Endothelial cell of umbilical vein (primary cell): ENCODE measurements at regions not wholly inside any gene's neighbourhood (a gene's known extent, or its start where the extent isn't known, plus 50 kb on each side); places are given as distances from the start of the nearest gene placed in this dataset.
A peak's percentile ranks its signal among the peaks of the same experiment; 100 is the strongest.
"Not testable (repeated sequence)": the region's sequence is repeated elsewhere in the genome, so short reads cannot be mapped to it uniquely, and the experiment has no call there.

Experiments used
- BruUV-seq: library from RNA; stranded (reverse); fragments of 400-500 nt; replicated peaks from 2 replicates; lab custom pipeline; 2021; lab: Mats Ljungman, UMichigan
- CTCF ChIA-PET: fragments of 300-600, 350-600 bp; sonication (Branson Sonifier 250); formaldehyde crosslinking; loops from one replicate; lab custom pipeline; 2021; ENCODE audit warnings: antibody characterized with exemption, inconsistent platforms; lab: Charles Lee
- POLR2A ChIA-PET: fragments of 300-600, 350-600 bp; sonication (Branson Sonifier 250); formaldehyde crosslinking; loops from one replicate; lab custom pipeline; 2021; ENCODE audit warnings: antibody characterized with exemption, inconsistent platforms; lab: Charles Lee
- DNase-seq: peaks from one replicate; pipeline ENCODE4 v3.0.0-alpha.2; 2011; ENCODE audit warnings: low read depth, low spot score
- FAIRE-seq: peaks from 2 replicates; lab custom pipeline; 2011; peaks lifted over from hg19 to GRCh38; lab: Jason Lieb, UNC
- H2AFZ ChIP-seq: 2 replicates; pipeline ENCODE4 v1.6.0; 2012; ENCODE audit warnings: low read depth, low read length, control low read depth, inconsistent platforms
- H3K27ac ChIP-seq: 2 replicates; pipeline ENCODE4 v1.5.1; 2011; ENCODE audit warnings: low read depth, mild to moderate bottlenecking, control low read depth, low read length, moderate library complexity; ENCODE audit not compliant: insufficient read depth
- H3K27me3 ChIP-seq, 2 experiments: 2 replicates each; pipeline versions ENCODE4 v1.6.0 to v1.6.1; 2011; ENCODE audit warnings: low read length in 2 of 2, mixed read lengths in 1 of 2; ENCODE audit not compliant: control insufficient read depth in 2 of 2, insufficient read depth in 2 of 2
- H3K36me3 ChIP-seq, 2 experiments: 2 replicates in 1 of 2; 3 replicates in 1 of 2; pipeline ENCODE4 v1.5.1; 2011; ENCODE audit warnings: low read length in 2 of 2, mild to moderate bottlenecking in 1 of 2, moderate library complexity in 1 of 2; ENCODE audit not compliant: control insufficient read depth in 2 of 2, insufficient read depth in 2 of 2; ENCODE audit errors: extremely low read depth in 1 of 2
- H3K4me1 ChIP-seq: 3 replicates; pipeline ENCODE4 v1.5.1; 2011; ENCODE audit warnings: mild to moderate bottlenecking, low read length; ENCODE audit not compliant: control insufficient read depth, insufficient read depth; ENCODE audit errors: extremely low read depth
- H3K4me2 ChIP-seq: 2 replicates; pipeline ENCODE4 v1.6.1; 2011; ENCODE audit warnings: low read length, control low read depth, mixed read lengths; ENCODE audit not compliant: insufficient read depth
- H3K4me3 ChIP-seq, 3 experiments: fragments of 200-600 bp in 1 of 3; sonication (generic), shearing (Covaris generic) in 1 of 3; replicated peaks in 1 of 3; 2 replicates each; pipeline ENCODE4 v1.5.1; 2011 to 2016; ENCODE audit warnings: control low read depth in 3 of 3, low read length in 3 of 3, mild to moderate bottlenecking in 2 of 3, inconsistent platforms in 1 of 3, low read depth in 1 of 3, moderate library complexity in 1 of 3; ENCODE audit not compliant: insufficient read depth in 1 of 3
- H3K79me2 ChIP-seq: 2 replicates; pipeline ENCODE4 v1.6.0; 2012; ENCODE audit warnings: low read length, inconsistent platforms; ENCODE audit not compliant: control insufficient read depth, insufficient read depth
- H3K9ac ChIP-seq: replicated peaks from 2 replicates; pipeline ENCODE3; 2011; ENCODE audit warnings: low read length, control low read depth; ENCODE audit not compliant: insufficient read depth; ENCODE audit errors: extremely low read depth
- H3K9me1 ChIP-seq: replicated peaks from 3 replicates; pipeline ENCODE4 v1.6.0; 2011; ENCODE audit warnings: mild to moderate bottlenecking, low read length; ENCODE audit not compliant: control insufficient read depth, insufficient read depth; ENCODE audit errors: extremely low read depth
- H3K9me3 ChIP-seq: replicated peaks from 2 replicates; pipeline ENCODE4 v1.5.1; 2012; ENCODE audit warnings: low read length, inconsistent platforms; ENCODE audit not compliant: control insufficient read depth, insufficient read depth
- H4K20me1 ChIP-seq: replicated peaks from 2 replicates; pipeline ENCODE3; 2011; ENCODE audit warnings: mild to moderate bottlenecking, low read length; ENCODE audit not compliant: control insufficient read depth, insufficient read depth; ENCODE audit errors: extremely low read depth
- CTCF ChIP-seq, 2 donors: IDR thresholded peaks; 1 replicate in 1 of 2; 2 replicates in 1 of 2; pipeline ENCODE4 v1.5.1; 2011; ENCODE audit warnings: low read length in 2 of 2, mild to moderate bottlenecking in 2 of 2, moderate library complexity in 2 of 2, control low read depth in 1 of 2, inconsistent platforms in 1 of 2, low read depth in 1 of 2; ENCODE audit not compliant: insufficient read depth in 1 of 2; ENCODE audit errors: extremely low read depth in 1 of 2
- GATA2 ChIP-seq: IDR thresholded peaks from 2 replicates; pipeline ENCODE4 v1.7.0; 2011; ENCODE audit warnings: low read depth, mild to moderate bottlenecking, moderate library complexity, mixed read lengths, low read length; ENCODE audit not compliant: insufficient read length, insufficient read depth
- dilution Hi-C: fragments of 300-500 bp; cut with MboI; formaldehyde crosslinking; loops from one replicate; pipeline ENCODE4 v1.15.0; 2019; ENCODE audit warnings: low sequenced_read_pairs; ENCODE audit not compliant: extremely low pct_ligation_motif_present
- intact Hi-C: fragments of 100-400 bp; cut with micrococcal nuclease; formaldehyde crosslinking; loops from one replicate; pipeline ENCODE4 v1.10.0; 2022

DNA sequence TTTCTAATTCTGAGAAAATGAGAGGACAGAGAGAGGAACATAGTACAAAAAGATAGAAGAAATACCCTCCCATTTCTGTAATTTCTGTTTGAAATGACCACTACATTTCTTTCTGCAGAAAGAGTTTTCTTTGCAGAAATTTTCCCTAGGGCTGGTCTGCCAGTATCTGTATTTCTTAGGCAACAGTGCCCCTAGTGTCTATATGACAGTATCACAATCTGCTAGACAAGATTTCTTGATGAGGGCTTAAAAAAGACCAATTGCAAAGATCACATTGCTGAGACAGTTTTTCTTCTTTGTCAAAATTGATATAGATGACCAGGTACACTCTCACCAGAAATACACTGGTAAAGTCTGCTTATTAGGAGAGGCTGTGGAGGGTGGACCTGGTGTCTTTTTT is 81.0 kb upstream of the ZDHHC15 start:
- intact Hi-C loops (loop anchor here (5.0 to 10.0 kb wide), 2 partner anchors 989 to 1052 kb away; partner anchors contain the start of gene RLIM), dilution Hi-C loops (no loop called here)
- Histone ChIP-seq H3K9me3 (no peaks in the 10 kb centered on the region), H4K20me1 (no peaks in the 10 kb centered on the region), H3K27ac (no peak overlapping the region), H3K27me3 (no peaks in the 10 kb centered on the region), H2AFZ (no peak overlapping the region), H3K4me3 (no peak overlapping the region), H3K9me1 (no peaks in the 10 kb centered on the region), H3K9ac (no peak overlapping the region), H3K4me1 (no peaks in the 10 kb centered on the region), H3K36me3 (no peaks in the 10 kb centered on the region), H3K4me2 (no peak overlapping the region), H3K79me2 (no peaks in the 10 kb centered on the region)
- POLR2A ChIA-PET = no interaction called here
- DNase-seq (peak; percentile 4), FAIRE-seq (peak; percentile 84)
- CTCF ChIA-PET = no interaction called here
- peak; percentile 26 for TF ChIP-seq CTCF (IDR thresholded peaks at IDR 0.05; ENCODE audit: extremely low read depth in 1 of 2, insufficient read depth in 1 of 2, low read depth in 1 of 2, low read length in 2 of 2)
- no peak for TF ChIP-seq GATA2
- BruUV-seq = no TSS peak

DNA sequence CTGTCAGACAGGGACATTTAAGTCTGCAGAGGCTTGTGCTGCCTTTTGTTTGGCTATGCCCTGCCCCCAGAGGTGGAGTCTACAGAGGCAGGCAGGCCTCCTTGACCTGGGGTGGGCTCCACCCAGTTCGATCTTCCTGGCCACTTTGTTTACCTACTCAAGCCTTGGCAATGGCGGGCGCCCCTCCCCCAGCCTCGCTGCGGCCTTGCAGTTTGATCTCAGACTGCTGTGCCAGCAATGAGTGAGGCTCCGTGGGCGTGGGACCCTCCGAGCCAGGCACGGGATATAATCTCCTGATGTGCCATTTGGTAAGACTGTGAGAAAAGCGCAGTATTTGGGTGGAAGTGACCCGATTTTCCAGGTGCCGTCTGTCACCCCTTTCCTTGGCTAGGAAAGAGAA is 79.2 kb upstream of the ZDHHC15 start:
- intact Hi-C loops = loop anchor here (5.0 to 10.0 kb wide), 2 partner anchors 987 to 1050 kb away; partner anchors contain the start of gene RLIM

More for the DNA sequence above, 79.2 kb upstream of the ZDHHC15 start:
- BruUV-seq, H3K27ac ChIP-seq, H3K4me2 ChIP-seq, H3K4me1 ChIP-seq, H3K9me3 ChIP-seq, CTCF ChIA-PET, H3K27me3 ChIP-seq, H4K20me1 ChIP-seq, POLR2A ChIA-PET, dilution Hi-C loops, H3K36me3 ChIP-seq, H3K9me1 ChIP-seq, H3K79me2 ChIP-seq, H3K4me3 ChIP-seq, DNase-seq, H3K9ac ChIP-seq, H2AFZ ChIP-seq, FAIRE-seq: not testable (repeated sequence)
